NCI-H510A treated with DMSO at 0.1 percent for 48 hours (cell line): ENCODE measurements at regions not wholly inside any gene's neighbourhood (a gene's known extent, or its start where the extent isn't known, plus 50 kb on each side); places are given as distances from the start of the nearest gene placed in this dataset.

Experiments
- DNase-seq: peaks from one replicate; lab custom pipeline; 2025; lab: John Stamatoyannopoulos, UW

DNA sequence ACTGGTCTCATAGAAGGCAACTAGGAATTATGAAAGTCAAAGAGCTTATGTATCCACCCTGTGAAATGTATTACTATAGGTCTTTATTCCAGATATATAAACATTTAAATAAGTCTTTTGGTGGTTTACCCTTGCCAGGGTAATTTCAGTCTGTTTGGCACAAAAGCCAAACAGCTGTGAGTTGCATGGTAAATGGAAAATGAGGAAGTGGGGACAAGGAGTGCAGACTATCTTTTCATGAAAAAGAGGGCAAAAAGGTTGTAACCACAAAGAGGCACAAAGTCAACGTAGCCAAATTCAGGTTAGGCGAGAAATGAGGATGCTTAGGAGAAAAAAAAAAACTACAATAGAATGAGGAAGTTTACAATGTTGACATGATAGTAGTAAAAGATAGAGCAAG is 492.3 kb upstream of the PRMT6 start:
- no peak for DNase-seq

DNA sequence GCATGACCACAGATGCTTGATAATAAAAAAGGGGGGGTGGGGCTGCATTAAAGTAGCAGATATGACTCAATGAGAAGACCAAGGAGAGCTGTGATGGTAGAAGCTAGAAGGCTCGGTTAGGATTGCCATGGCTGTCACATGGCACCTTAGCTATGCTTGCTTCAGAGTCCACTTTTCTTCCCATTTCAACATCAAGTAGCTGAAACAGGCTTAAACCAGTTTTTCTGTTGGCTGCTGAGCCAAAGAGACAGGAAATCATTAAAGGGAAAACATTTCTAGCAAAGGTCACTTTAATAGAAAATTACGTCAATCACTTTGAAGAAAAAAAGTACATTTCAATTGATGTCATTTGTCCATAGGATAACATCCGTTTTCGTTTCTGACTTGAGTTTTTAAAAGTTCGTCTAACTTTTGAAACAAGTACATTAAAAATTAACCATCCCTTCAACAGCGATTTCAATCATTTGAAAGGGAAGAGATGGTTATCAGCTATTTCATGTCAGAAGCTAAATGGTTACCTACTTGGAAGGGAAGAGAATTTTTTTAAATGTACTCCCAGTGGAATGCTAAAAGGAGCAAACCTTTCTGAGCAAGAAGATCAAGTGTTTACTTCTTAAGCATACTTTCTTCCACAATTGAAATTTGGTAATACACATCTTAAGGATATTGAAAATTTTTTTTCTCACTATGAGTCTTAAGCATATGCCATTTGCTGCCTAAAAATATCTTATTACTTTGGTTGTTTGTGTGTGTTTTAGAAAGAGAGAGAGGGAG is 488.1 kb upstream of the PRMT6 start:
- no peak for DNase-seq

DNA sequence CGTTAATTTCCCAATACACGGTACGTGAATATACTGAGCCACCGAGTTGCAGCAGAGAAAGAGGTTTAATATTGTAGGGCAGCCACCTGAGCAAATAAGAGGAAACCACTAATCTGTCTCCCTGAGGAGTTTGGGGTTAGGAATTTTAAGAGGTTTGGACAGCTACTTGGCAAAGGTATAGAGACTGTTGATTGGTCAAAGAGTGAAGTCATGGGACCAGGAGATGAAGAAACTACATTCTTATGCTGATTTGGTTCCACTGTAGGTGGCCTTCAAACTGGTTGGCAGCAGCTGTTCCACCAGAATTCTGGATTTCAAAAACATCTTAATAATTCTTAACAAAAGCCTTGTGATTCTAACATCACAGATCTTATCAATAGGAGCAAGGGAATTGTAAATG is 485.4 kb upstream of the PRMT6 start:
- no peak for DNase-seq

DNA sequence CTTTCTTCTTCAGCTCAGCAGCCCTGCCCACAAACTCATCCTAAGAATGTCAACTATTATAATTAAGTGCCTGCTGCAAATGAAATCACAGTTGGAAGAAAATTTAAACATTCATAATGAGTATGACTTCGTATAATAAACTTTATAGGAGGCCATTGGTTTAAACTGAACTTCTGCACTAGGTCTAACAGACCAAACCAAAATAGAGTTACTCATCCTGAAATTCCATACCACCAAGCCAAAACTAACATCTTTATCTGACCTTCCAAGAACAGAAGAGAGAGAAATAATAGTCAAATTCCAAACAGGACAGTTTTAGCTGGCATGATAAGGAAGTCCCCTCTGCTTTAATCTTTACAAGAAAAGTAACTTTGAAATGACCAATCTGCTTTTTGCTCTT is 472.4 kb upstream of the PRMT6 start:
- no peak for DNase-seq

DNA sequence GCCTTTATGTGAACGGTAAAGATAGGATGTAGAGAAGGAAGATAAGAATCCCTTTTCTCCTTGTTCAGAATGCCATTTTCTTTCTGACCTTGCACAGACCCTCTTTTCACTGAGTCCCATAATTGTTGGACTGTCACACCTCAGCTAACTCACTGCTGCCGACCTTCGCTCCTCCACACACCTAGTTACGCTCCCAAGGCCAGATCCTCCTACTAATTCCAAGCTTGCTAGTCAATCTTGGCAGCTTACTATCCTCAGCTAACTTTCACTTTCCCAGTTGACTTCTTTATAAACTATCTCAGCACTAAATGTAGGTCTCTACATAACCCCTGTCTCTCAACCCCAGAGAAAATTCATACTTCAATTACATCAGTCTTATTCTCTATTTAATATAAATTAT is 471.8 kb upstream of the PRMT6 start:
- DNase-seq, result no peak

DNA sequence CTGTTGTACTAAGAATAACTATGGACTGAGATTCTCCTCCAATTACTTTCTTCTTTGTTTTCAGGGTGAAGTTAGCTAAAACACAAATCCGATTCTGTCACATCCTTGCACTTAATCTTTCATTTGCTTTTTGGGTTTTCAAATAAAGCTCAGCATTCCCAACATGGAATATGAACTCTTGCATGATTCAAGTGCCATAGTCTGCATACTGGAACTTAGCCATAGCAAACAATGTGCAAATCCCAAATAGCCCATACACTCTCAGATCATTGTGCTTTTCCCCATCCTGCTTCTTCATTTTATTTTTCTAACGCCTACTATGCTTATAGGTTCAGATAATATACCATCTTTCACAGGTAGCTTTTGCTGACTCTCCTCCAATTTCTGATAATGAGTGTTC is 455.8 kb upstream of the PRMT6 start:
- DNase-seq, result no peak

DNA sequence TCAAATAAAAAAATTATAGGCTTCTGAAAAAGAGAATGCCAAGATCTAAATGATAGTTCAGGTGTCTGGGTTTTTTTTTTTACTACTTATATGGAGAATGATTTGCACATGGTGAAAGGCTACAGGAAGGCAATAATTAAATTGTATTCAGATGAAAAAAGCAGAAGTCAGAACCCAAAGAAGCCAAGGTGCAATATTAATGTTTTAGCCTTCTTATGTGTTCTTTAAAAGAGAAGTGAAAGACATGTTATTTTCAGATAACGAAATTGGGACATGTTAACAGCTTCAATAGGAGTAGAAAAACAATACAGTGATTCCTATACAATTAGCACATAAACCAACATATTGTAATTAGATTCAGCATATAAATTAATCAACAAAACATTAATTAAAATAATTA is 452.9 kb upstream of the PRMT6 start:
- no peak for DNase-seq

DNA sequence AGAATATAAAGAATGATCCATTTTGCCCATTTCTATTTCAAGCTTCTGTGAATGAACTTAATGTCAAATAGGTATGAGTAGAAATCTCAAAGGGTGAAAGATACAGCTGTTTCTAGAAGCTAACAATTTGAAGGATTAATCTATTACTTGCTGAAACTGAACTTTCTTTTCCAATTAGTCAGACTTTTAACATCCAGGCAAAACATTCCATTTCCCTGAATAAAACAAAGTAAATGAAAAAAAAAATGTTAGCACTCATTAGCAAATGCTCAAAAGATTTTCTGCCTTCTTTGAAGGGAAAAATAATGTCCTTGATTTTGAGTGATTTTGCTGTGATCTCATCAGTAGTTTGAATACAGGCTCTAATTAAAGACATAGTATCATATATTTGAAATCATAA is 447.6 kb upstream of the PRMT6 start:
- DNase-seq, result no peak

DNA sequence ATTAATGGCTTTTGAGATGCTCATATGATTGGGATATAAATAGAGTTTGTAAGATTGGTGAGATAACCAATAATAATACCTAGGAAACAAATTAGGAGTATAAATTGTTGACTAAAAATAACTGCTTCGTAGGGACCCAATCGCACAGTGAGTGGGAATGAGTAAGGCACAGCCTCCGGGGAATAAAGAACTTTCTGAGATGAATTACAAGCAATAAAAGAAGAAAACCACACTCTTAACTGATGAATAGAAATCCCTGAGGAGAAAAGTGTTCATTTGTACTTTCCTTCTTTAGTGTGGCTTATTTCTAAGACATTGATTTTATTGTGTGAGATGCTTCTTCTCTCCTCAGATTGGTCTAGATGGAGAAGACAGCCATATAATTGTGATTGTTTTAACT is 443.4 kb upstream of the PRMT6 start:
- no peak for DNase-seq

DNA sequence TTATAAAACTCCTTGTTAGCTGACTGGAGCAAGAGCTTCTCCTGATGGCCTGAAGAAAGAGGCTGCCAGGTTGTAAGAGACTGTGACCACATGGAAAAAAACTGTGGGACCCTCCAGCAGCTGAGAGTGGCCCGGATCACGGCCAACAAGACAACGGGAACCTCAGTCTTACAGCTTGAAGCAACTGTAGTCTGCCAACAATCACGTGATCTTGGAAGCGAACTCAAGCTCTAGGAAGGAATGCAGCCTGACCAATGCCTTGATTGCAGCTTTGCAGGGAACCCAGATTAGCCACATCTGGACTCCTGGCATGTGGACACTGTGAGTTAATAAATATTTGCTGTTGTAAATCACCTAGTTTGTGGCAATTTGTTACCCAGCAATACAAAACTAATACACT is 442.6 kb upstream of the PRMT6 start:
- DNase-seq, result no peak

DNA sequence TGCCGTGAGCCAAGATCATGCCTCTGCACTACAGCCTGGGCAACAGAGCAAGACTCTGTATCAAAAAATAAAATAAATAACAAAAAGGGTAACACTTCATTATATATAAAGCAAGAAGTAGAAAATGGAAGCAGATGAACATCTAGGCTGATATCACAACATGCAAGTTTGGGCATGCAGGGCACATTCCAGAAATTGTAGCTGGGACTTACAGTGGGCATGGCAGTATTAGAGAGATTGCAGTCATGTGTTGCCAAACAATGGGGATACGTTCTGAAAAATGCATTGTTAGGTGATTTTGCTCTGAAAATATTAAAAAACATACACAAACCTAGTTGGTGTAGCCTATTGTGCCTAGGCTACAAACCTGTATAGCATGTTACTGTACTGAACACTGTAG is 441.0 kb upstream of the PRMT6 start:
- no peak for DNase-seq

DNA sequence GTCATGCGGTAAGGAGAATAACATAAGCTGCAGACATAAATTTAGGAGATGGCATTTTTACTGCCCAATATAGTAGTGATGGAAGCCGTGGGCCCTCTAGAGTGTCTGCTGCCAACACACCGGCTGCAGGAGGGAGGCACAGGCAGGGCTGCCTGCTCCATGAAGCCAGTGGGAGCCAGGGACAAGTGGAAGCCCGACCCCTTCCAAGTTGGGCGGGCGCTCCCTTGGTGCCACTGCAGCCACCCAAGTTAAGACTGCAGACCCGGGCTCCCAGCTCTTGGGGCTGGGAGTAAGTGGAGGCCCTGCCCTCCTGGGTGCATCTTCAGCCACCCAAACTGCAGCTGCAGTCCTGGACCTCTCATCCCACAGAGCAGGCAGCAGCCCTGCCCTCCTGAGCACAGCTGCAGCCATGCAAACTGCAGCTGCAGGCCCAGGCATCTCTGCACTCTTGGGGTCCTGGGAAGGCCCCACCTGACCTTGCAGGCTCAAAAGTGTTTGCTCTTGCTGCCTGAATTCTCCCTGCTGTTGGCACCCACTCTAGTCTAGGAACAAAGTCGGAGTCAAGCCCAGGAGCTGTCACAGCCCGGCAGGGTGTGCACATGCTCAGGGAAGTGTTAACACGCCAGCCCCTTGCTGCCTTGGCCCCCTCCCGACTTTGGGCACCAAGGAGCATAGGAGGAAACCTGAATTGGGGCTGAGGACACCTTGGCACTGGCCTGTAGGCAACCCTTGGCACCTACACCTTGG is 437.2 kb upstream of the PRMT6 start:
- DNase-seq, result no peak

DNA sequence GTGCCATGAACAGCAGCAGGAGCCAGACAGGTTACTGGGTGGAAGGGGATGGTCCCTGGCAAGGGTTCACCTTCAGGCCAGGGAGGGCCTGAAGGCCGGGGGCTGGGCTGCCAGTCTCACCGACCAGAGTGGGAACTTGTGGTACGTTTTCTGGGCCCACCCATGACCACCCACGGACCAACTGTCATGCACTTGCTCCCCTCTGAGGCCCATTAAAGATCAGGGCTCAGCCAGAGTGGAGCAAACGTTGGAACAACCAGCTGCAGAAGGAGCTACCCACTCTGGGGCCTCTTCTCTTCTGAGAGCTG is 436.7 kb upstream of the PRMT6 start:
- no peak for DNase-seq

DNA sequence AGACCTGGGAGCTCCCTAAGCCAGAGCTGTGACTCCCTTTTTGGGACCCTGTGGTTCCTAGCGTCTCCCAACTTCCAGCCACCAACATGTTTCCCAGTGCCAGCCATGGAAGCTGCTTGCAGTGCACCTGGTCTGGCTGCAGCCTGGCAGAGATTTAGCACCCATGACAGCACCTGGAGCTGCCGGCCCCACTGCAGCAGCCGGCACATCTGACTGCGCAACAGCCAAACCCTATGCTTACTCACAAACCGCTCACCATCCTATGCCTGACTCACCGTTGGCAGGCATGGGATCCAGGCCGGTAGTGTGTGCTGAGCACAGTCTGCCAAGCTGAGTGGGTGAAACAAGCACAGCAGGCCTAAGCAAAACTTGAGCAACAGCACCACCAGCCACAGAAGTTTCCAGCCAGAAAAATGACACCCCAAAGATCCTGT is 435.9 kb upstream of the PRMT6 start:
- DNase-seq, result no peak

DNA sequence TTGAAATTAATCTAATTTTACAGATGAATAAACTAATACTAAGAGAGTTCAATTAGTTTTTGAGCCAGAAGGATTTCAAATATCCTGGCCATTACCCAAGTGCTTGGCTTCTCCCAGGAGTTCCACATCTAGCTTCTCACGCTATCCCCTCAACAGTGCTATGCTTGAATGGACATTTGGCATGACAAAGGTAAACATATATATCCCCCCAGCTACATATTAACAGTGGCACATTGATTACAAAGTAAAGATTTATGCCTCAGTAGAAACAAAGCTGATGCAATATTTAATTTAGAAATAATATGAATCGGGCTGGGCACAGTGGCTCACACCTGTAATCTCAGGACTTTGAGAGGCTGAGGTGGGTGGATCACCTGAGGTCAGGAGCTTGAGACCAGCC is 434.6 kb upstream of the PRMT6 start:
- DNase-seq, result peak; percentile 59

DNA sequence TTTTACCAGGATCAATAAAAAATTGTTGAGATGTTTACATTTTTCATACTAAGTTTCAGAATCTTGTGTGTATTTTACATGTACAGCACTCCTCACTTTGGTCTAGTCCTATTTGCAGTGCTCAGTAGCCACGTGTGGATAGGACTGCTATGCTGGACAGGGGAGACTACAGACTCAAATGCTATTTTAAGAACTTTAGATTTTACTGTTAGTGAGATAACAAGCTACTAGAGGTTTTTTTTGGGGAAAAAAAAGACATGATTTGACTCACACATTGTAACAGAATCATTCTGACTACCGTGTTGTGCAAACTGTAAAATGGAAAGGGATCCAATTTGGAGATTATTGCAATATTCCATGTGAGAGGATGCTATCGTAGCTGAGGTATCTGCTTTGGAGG is 418.9 kb upstream of the PRMT6 start:
- no peak for DNase-seq

DNA sequence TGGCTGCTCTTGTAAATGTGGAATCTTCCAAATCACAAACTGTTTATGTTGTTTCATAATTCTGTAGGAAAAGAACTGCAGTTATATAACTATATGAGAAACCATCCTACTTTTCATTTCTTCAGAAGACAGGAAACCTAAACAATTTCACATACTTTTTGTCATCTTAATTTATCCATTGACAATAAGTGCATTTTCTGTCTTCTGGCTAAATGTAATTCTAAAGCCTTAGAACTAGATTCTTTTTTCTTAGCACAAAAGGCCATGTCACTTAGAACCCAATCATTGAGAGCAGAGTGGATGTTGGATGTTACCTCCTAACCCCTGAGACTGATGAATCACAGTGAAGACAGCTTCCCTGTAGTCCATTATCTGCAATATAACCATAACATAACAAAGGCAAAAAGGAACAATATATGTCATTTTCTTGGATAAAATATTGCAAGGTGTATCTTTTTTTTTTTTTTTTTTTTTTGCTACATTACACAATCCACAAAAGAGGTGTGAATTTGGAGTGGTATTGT is 410.2 kb upstream of the PRMT6 start:
- no peak for DNase-seq

DNA sequence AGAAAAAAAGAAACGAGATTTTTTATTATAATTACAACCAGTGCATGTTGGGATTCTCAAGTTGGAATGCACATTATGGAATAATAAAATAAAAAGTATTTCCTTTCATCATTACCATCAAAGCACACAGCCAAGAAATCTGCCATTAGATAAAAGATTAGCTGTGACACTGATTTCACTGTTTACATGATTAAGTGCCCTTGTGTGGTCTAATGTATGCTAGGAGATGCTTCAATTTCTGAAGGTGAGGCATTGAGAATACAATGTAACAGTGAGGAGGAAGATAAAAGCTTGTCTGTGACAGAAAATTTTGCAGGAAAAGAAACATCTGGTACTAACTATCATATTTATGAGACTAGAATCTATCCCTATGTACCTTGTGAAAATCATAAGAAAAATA is 409.7 kb upstream of the PRMT6 start:
- DNase-seq, result no peak

DNA sequence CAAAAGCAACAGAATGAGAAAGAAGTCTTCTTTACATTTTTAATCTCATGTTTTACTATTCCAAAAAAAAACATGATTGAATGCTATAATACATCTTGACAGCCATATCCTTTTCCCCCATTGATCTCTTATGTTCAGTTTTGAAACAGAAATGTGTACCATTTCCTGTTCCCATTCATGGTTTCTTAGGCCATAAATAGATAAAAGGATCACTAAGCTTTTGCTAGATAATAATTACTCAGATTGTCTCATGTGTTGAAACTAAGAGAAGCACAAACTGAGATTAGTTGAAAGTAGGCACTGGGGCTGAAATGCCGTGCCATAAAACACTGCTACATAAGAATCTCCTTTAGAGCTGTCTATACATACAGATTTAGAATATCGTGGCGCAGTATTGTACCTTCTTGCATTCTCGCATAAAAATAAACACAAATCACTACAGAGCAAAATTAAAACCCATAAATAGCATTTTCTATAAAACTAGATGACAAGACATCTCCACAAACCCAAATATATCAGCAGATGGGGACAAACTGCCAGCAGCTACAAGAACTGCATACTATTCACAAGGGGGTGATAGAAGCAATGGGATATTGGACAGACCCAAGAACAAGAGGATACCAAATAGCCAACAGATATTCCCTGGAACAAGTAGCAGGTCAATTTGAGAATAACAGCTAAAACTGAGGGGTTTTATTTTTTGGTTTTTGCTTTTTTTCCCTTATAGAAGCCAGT is 405.3 kb upstream of the PRMT6 start:
- no peak for DNase-seq

DNA sequence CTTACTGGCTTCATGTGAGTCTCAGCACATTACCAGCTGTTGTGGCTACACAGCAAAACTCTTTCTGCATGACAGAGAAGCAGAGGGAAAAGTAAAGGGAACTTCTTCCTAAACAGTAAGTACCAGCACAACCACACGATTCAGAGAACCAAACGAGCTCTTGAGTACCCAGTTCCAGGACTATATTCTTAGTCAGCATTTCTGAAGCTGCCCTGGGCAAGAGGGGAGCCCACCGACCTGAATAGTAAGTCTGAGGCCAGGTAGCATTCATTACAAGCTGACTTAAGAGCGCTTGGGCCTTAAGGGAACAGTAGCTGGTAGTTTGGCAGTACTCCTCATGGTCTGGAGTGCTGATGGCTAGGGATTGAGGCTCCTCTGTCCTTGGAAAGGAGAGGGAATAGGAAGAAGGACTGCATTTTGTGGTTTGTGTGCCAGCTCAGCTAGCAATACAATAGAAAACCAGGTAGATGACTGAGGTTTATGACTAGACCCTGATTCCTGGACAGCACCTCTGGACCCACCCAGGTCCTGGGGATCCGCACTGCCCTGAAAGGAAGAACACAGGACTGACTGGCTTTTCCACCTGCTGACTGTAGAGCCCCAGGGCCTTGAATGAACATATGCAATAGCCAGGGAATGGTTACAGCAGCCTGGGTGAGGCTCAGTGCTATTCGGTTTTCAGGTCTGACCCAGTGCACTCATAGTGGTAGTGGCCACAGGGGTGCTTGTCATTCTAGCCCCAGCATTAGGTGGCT is 396.8 kb upstream of the PRMT6 start:
- DNase-seq, result no peak

DNA sequence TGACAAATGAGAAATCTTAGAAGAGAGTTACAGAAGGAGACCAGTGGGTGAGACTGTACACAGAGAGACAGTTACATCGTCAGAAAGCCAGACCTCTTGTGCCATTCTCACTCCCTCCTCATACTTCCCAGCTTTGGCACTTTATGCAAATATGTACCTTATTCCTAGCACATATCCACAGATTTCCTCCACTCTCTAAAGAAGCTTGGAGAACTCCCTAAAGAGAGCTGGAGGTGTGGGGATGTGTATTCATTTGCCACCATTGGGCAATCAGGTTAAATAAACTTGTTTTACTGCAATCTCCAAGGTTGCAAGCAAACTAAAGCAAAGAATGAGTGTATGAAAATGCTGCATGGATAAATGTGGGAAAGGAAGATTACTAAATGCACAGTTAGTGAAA is 380.9 kb upstream of the PRMT6 start:
- no peak for DNase-seq

DNA sequence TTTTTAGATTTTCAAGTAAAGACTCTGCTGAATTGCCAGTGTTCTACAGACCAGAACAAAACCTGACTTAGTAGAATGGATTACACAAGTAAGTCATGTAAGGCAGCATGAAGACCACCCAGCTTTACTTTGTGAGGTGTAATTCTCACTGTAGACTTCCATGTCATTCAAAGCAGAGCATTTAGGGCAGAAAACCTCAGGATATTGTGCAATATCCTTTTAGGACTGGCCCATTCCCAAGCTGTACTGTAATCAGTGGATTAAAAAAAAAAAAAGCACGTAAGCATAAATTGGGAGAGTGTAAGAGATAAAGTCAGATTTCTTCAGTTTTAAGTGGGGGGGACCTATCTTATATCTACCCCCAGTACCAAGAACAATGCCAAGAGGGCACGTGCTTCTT is 380.5 kb upstream of the PRMT6 start:
- DNase-seq, result no peak
